Activated CD4-positive, alpha-beta T cell treated with anti-CD3 and anti-CD28 coated beads, Interleukin-2, Interleukin-6, amounts not matched to agents 100 ng/mL and 50 ng/mL, durations not matched to agents 16 hours and 8 hours (primary cell): ENCODE measurements at regions not wholly inside any gene's neighbourhood (a gene's known extent, or its start where the extent isn't known, plus 50 kb on each side); places are given as distances from the start of the nearest gene placed in this dataset.
"Not testable (repeated sequence)": the region's sequence is repeated elsewhere in the genome, so short reads cannot be mapped to it uniquely, and the experiment has no call there.

Experiments used
- DNase-seq: peaks from one replicate; pipeline ENCODE4 v3.0.0-alpha.2; 2020

DNA sequence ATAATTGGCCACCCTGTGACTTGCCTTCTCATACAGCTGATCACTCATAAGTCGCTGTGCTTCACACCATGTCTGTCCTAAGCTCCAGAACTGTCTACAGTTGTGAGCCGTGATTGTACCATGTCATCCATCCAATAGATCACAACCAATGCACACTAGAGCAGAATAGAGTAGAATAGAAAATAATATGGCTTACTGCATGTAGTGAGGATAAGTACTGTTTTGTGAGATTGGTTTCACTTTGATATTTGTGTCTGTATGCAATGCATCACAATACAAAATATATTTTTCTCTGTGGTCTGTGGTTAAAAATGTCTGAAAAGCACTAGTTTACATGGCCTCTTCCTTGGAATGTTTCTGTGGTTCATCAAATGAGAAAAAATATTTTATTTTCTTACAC, 237.6 kb upstream of the PRKD1 start:
- no peak for DNase-seq

DNA sequence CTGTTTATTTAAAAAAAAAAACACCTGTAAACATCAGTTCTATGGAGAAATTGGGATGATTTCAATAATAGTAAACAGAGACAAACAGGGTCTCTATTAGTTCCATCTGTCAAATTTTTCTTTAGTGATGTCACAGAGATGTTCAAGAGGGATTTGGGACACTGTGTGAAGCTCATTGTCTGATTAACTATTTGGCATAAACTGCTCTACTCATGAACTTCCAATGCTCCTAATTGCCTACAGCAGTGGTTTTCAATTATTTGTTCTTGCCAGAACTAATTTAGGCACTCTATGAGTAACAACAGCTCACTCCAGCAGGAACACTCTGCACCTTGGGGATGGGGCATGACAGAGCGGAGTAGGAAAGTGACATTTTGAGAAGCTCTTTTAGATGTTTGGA, 250.1 kb upstream of the PRKD1 start:
- DNase-seq, result no peak

DNA sequence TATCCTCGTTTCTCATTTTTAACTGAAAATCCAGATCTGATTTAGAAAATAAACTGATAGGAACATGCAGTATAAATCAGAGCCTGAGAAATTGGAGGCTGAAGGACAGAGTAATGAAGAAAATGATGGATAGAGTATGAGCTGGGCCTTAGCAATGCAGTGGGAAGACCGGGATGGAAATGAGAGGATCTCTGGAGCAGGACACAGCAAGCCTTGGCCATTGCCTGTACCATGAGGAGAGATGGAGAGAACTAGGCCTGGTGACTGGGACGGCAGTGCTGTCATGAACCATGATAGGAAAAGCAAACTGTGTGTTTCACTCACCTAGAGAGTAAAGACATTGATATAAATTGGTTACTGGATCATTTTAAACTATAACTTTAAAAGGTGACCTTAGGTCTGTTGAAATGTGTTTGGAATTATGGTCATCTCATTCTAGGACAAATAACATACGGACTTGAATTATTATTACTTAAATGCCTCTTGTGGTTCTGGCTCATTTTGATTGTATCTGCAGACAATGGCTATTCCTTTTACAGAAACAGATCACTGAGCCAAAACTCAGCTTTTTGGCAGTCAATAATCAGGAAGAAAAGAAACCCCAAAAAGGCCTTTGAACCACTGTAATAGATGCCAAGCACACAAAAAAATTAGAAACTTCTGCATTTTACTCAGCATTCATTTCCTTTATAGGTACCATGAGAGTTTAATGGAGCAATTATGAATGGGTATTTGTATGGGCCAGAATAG, 251.9 kb upstream of the PRKD1 start:
- no peak for DNase-seq

DNA sequence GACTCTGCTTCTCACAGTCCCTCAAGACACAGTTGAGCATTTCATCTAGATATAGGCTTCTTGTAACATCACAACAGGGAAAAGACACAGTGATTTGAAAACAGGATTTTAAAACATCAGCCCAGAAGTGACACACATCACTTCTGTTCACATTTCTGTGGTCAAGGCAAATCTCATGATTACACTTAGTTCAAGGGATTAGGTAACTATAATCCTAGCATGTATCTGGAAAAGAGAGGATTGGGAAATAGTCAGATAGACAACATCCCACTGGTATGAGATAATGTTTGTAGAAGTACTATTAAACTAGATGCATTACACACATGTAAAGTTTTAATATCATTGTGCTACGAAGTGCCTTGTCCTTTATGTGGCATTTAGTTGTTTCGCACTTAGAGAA, 252.6 kb upstream of the PRKD1 start:
- no peak for DNase-seq

DNA sequence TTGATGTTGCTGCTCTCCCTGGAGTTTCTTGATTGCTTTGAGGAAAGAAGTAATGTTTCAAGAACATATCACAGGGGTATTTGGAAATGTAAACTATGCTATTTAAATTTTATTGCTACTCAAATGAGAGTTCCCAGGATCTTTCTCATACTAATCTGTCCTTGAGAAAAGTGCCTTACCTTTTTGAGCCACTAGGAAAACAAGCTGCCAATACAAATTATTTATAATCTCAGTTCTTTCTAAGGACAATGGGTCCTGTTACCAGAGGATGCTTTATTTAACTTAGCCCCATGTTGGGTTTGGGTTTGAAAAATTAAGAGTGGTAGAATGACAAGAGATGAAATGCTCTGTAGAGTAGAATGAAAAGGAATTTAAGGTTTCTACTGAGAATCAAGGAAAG, 258.2 kb upstream of the PRKD1 start:
- DNase-seq, result no peak

DNA sequence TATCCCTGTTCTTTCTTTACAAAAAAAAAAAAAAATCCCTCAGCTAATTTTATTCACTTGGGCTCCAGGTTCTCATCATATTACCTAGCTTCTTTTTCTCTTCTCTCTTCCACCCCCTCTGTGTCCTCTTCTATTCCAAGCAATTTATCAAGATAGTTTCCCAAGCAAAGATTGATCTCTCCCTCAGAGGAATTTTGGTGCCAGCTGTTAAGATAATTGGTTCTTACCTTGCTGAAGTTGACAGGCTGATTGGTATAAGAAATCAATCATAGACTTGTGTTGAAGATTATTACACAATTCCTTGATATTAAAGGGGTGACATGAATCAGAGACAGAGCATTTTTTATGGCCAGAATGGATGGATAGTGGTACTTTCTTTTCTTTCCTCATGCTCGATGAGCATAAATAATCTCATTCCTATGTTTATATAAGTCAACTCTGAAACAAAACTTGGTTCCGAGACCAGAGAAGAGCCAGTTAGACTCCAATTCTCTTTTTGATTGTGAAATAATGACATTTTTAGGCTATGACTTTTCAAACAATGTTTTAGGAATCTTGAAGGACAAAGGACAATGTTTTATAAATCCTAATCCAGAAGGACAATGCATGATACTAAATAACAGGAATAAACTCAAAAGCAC, 264.1 kb upstream of the PRKD1 start:
- DNase-seq, result no peak

DNA sequence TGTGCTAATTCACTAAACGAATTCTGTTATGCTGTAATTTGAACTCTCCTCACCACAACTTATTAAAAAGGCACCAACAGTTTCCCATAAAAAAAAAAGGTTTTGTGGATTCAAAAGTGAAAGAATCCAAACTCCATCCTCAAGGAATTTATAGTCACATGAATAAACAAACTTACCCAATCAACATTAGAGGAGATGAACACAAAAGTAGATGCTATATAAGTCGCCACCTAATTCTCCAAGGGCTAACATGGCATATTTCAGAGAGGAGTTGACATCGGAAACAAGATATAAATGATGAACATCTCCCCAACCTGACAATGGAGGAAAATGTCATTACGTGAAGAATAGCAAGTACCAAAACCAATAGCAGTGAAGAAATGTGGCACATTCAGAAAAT, 265.5 kb upstream of the PRKD1 start:
- DNase-seq, result no peak

DNA sequence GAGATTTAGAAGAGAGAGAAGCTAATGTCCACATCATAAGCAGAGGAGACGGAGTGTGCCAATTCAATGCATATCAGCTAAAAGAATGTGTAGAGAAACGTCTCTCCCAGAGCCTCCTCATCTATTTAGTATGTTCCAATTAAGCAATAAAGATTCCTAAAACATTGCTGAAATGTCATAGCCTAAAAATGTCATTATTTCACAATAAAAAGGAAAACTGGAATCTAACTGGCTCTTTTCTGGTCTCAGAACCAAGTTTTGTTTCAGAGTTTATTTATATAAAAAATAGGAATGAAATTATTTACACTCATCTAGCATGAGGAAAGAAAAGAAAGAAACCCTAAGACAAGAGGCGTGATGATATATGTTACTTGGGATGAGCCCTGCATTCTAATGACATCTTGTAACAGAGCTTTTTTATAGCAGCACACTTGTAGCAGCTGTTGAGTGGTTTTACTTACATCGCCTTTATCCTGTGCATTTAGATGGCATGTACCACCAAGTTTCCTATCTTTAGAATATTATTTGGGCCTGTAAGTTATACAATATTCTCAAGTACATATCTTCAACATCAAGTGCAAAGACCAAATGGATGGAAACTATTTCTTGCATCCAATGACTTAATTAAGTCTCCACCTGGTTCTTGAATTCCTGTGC, 266.3 kb upstream of the PRKD1 start:
- DNase-seq, result no peak

DNA sequence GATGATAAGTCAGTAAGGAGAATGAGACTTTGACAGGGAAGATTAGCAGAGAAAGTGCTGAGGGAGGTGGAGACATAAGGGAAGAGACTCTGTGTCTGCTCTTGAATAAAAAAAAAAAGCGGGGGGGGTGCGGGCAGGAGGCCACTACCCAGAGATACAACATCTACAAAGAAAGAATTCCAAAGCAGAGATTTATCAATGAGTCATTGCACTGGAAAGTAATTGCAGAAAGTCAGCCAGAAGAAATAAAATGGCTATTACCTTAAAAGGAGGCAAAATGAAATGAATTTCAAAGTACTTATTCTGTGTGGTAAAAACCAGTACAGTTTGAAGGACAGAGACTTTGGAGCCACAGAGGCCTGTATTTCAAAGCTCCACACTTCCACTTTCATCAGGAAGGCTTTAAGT, 267.1 kb upstream of the PRKD1 start:
- DNase-seq, result no peak

DNA sequence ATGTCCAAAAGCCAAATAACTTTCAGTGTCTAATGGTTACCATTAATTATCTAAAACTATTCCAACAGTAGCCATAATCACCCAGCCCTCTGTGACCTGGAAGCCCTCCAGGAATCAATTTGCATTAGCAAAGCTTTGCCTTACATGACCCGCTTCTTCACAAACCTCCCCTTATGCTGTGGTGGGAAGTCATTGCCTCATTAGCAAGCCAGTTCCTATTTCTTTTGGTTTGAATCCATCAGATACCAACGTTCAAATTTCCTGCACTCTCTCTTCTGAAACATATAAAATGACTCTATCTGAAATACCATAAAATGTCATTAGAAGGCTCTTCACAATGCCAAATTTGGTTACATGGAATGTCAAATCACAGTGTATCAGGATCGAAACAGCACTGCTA, 268.3 kb upstream of the PRKD1 start:
- DNase-seq, result no peak

DNA sequence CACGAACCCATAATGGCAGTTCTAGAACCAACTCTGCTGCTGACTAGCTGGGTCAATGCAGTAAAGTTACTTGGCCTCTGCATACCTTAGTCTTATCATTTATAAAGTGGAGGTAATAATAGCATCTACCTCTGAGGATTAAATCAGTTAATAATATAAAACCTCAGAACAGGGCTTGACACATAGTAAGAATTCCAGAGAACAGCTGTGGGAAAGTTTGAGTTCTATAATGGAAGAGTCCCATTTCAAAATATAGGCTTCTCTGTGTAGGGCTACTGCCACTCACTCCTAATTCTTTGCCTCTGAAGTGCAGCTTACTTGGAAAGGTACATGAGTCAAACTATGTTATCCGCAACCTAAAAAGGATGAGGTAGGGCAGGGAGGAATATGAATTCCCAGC, 269.2 kb upstream of the PRKD1 start:
- no peak for DNase-seq

DNA sequence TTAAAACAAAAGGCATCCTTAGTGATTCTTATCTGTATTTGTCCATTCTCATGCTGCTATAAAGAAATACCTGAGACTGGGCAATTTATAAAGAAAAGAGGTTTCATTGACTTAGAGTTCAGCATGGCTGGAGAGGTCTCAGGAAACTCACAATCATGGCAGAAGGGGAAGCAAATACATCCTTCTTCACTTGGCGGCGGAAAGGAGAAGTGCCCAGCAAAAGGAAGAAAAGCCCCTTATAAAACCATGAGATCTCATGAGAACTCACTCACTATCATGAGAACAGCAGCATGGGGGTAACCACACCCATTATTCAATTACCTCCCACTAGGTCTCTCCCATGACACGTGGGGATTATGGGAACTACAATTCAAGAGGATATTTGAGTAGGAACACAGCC, 271.1 kb upstream of the PRKD1 start:
- DNase-seq, result not testable (repeated sequence)

DNA sequence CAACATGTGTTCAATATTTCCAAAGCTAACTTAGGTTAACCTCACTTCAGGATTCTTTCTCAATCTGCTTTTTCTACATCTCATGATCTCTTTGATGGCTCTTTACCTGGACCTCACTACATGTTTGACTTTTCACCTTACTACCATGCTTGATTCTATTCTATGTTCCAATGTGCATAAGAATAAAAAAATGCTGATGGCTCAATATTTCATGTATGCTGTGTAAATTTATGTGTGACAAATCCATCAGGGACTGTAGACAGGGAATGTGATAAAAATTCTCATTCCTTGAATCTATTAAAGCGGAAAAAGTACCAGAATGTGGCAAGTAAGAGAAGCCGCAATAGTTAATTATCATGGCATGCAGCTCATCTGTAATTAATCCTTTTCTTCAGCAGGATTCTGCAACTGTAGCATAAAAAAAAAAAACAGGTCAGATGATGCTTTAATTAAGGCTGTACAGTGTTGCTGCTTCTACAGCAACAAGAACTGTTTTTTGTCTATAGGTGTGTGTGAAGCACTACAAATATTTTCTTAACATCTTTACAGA, 276.9 kb upstream of the PRKD1 start:
- DNase-seq, result no peak

DNA sequence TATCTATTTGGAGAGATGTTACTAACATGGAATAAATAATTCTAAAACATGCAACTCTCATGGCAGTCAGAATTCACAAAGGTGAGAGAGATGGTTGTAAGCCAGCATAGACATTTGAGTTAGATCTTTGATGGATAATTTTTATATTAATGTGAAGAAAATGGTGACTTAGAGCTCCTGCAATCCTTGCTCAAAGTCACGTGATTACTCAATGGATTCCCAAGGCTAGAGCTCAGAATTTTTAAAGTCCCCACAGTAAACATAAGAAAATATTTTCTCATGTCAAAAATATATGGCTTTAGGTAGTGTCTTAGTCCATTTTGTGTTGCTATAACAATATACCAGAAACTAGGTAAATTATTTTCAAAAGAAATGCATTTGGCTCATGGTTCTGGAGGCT, 281.5 kb upstream of the PRKD1 start:
- DNase-seq, result no peak

DNA sequence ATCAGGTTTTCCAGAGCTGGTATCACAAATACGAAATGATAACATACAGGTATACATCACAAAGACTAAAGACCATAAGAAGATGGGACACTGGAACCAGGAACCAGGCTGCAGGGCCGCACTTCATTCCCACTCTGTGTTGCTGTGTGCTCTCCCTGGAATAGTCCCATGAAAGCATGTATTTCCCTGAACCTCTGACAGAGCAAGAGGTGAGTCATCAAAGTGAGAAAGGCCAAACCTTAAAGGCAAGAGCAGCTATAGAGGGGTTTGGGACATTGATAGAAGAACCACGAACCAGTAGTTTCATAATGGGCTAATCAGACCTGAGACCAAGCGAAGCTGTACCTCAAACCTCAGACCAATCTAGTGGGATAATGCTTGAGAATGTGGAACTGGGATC, 283.0 kb upstream of the PRKD1 start:
- DNase-seq, result no peak

DNA sequence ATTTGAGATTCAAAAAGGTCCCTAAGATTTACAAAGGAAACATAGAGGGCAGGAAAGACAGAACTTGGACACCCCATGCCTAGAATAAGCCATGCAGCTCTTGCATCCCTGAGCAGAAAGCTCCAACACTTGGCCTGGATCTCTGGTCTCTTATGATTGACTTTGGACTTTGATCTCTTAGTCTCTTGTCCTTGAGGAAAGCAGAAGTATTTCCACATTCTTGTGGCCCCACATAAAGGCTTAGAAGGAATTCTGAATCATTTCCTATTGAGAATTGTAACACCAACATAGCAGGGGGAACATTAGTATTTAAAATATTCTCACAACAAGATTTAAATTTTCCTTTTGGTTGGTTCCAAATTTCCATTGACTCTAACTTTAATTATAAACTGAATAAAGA, 283.7 kb upstream of the PRKD1 start:
- no peak for DNase-seq

DNA sequence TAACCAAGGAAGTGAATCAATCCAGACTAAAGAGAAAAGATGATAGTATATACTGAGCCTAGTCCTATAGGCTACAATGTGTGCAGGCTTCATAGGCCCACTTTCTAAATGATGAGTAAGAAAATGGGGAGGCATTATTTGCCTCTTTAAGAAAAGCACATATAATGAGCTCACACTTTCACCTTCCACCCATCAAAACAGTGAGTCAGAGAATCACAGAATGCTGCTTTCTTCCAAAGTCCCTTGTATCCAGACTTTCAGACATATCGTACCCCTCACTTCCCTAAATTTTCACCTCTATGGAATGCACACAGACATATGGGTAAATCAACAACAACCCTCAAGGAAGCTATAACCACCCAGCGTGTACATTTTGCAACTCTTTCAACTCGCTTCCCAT, 286.4 kb upstream of the PRKD1 start:
- DNase-seq, result no peak

DNA sequence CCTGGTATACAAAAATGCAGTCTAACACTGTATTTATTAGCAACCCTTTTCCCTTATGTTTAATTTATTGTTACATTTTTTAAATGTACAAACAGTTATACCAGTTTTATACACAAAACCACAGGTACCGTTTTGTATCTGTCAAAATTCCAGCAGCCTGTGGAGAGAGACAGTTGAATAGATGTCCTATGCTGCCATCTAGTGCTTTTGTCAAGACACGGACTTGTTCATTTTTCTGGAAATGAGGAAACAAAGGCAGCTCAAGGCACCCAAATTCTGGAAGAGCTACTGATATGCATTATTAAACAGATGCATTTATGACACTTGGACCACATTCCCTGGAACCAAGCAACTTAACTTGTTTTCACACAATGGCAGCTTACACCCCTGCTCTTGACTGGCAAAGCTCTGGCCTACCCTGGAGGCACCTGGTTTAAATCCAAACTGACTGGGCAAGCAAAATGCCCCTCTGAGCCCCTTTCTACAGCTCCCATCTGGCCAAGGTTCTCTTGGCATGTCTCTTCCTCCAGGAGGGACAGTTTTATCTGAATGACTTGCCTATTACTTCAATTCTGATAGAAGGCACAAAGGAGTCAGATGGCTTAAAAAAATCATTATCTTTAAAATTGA, 286.9 kb upstream of the PRKD1 start:
- peak; percentile 33 for DNase-seq

DNA sequence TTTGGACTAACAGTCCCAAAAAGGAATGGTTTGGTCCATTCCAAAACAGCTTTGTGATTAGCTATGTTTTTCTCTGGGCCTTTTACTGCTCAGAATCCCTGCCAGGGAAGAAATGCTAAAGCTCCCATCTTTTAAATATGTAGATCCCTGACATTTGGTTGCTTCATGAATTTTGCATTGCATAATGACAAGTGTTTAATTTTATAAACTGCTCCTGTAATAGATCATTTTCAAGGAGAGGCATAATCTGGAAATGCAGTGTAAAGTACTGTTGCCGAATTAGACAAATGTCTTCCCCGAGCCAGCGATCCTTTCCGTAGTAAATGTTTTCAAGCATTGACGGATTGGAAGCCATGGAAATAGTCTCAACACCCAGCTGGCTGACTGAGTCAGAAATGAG, 291.3 kb upstream of the PRKD1 start:
- DNase-seq, result no peak

DNA sequence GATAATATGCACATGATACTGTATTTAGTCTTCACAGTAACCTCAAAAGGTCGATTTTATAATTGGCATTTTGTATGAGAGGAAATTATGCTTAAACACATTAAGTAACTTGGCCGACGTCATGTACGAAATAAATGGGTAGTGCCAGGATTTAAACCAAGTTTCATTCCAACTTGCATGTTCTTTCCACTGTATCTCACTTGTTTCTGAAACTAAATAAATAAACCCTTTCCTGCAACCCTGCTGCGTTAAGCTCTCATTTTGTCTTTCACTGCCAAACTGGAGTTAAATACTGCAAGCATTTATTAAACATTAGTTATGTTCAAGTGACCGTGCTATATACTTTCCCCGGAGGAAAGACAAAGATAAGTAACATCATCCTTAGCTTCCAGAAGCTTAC, 293.9 kb upstream of the PRKD1 start:
- no peak for DNase-seq

DNA sequence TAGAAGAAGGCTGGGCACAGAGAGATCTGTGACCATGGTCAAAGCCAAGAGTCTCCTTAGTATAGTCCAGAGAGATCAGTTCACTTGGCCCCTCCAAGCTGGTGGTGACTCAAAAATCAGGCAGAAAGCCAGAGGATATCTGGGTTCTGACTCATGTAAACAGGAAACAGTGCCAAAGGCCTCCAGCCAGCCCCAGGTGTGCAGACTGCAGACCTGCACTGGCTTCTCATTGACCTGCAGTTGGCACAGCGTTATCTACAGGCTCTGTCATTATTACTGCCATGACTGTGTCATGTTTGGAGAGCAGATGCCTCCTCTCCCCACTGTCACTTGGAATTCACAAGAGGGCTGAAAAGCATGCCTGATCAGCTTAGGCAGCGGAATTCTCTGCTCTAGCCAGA, 295.7 kb upstream of the PRKD1 start:
- DNase-seq, result peak; percentile 1

DNA sequence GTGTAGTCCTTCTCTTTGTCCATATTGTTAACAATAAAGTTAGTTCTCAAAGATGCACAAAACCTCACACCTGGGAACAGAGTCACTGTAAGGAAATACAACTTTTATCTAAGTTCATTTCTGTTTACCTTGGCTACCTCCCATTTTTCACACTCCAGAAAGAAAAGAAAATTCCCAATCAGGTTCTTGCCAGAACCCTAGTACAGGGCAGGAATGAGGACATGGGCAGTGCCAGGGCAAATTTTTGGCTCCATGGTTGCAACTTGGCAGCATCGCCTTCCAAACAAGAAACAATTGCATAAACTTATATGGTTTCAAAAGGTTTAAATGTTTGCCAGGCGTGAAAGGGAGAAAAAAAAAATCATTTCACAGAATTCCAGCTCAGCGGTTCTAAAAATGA, 296.3 kb upstream of the PRKD1 start:
- DNase-seq, result no peak

DNA sequence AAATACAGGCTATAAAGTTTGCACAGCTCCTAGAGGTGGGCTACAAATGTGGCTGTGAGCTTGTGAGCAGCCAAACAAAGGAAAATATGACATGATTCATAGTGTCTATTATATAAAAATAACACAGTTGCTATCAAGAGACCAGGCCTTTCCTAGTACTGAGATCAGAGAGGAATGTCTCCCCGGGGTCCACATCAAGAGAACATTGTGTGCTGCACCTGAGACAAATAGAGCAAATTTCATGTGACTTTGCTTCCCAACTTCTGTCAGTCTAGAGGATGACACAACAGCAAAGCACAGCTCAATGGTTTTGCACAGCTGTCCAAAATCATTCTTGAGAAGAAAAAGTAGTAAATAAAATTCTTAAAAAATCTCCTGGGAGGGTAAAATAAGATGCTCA, 297.5 kb upstream of the PRKD1 start:
- DNase-seq, result no peak

DNA sequence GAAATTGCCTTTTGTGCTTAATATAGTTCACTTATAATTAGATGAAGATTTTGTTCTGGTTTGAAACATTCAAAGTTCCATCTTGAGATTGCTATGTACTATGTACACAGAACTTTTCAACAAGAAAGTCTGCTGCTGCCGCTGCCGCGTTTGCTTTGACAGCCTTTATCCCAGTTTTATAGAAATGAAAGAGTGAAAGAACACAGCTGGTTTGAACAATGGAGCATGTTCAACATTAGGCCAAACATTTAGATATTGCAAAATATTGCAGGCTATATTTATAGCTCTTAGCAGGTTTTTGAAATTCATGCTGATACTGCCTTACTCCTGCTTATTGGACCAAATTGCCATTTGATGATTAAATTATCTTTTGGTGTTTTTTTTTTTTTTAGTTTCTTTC, 299.8 kb upstream of the PRKD1 start:
- no peak for DNase-seq
